Activated naive CD4-positive, alpha-beta T cell treated with anti-CD3 and anti-CD28 coated beads, Interleukin-2, amount 50 U/mL, for 72 hours (primary cell): ENCODE measurements at regions not wholly inside any gene's neighbourhood (a gene's known extent, or its start where the extent isn't known, plus 50 kb on each side); places are given as distances from the start of the nearest gene placed in this dataset.
"Not testable (repeated sequence)": the region's sequence is repeated elsewhere in the genome, so short reads cannot be mapped to it uniquely, and the experiment has no call there.

Experiments used
- ATAC-seq, 2 donors: fragments of 150-1000 bp; cut with Tn5 transposase; 2 replicates each; pipeline ENCODE4 v1.10.0; 2021; ENCODE audit warnings: mild to moderate bottlenecking in 2 of 2, moderate library complexity in 2 of 2
- DNase-seq, 2 donors: peaks; one replicate each; pipeline ENCODE4 v3.0.0; 2021 to 2022; ENCODE audit warnings: low spot score in 2 of 2
- H3K27ac Mint-ChIP-seq, 2 donors: one replicate each; pipeline ENCODE4 v1.8.0; 2022; ENCODE audit warnings: mild to moderate bottlenecking in 2 of 2, mixed read lengths in 2 of 2
- H3K36me3 Mint-ChIP-seq, 2 donors: one replicate each; pipeline ENCODE4 v1.8.0; 2022; ENCODE audit warnings: mixed read lengths in 2 of 2
- H3K9me3 Mint-ChIP-seq, 2 donors: one replicate each; pipeline ENCODE4 v1.8.0; 2022; ENCODE audit warnings: mixed read lengths in 2 of 2

DNA sequence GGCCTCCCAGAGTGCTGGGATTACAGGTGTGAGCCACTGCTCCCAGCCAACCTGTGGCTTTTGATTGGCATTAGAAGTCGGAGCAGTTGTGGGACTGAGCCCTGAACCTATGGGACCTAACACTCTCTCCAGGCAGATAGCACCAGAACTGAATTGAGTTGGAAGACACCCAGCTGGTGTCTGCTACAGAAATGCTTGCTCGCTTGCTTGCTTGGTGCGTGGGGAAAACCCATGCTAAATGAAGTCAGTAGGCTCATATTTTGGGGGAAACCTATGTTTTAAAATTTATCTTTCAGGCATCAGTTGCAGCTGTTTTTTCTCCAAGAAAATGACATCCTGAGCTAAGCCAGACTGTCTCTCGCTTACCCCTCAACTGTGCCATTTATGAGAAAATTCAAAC lies 158.5 kb upstream of the RFC3 start:
- peaks cover 0 to 8% of the 10 kb centered on the region in 2 donors for H3K36me3 Mint-ChIP-seq
- no peak overlapping the region for H3K27ac Mint-ChIP-seq
- DNase-seq (no peak), ATAC-seq (no peak)
- H3K9me3 Mint-ChIP-seq = peaks cover 0 to 7% of the 10 kb centered on the region in 2 donors

DNA sequence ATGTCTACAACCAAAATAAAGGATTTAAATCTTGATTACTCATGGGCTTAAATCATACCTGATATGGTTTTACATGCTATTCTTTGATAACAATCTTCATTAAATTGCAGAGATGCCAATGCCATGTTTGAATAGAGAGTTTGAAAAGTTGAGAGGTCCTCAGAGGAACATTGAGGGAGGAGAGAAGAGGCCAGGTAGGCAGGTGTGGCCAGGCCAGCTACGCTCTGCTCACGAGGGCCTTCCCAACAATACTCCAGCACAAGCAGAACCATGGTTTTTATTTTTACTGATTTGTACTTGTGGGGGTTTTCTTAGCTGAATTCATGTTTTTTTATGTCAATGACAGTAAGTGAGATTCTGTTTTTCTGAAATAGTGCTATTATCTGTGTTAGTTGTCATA lies 158.1 kb upstream of the RFC3 start:
- peaks cover 0 to 7% of the 10 kb centered on the region in 2 donors for H3K9me3 Mint-ChIP-seq
- no peak overlapping the region for H3K27ac Mint-ChIP-seq
- ATAC-seq (no peak), DNase-seq (no peak)
- H3K36me3 Mint-ChIP-seq = peaks cover 0 to 8% of the 10 kb centered on the region in 2 donors

DNA sequence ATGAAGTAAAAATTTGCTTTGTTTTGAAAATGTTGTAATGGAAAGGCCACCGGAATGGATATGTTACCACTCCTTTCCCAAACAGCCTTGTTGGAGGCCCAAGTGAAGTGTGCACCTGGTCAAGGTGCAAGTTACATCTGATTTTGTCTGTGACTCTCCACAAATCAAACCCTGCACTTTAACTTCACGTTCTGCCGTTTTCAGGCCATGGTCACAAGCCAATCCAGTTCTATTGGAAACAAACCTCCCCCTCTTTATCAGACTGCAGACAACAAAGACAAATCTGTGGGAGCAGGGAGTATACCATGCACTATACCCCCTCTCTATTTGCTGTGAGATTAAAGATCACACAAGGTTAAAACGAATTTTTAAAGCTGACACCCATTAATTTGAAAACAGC lies 155.6 kb upstream of the RFC3 start:
- Mint-ChIP-seq H3K36me3 (peaks cover 0 to 8% of the 10 kb centered on the region in 2 donors), H3K9me3 (peaks cover 0 to 7% of the 10 kb centered on the region in 2 donors), H3K27ac (no peak overlapping the region)
- ATAC-seq = no peak
- DNase-seq = no peak

DNA sequence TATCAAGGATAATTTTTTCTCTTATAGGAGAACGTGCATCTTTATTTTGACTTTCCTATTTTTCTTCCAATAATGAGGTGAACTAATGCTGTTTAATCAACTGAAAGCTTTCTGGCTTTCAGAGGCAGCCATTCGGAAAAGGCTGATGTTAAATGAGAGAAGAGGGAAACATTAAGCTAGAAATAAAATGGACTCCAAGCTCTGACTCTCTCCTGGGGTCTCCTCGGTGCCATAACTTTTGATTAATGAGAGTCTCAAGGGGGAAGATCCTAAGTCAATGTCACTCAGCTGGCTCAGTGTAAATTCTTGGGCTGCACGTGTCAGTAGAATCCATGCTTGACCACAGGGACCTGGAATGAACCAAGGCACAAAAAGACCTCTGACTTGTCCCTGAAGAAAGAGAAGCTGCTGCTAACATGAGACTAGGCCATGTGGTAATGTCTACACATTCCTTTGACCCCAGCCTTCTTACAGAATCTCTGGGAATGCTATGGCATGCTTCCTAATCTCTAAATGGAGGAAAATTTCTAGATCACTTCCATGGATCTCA lies 152.2 kb upstream of the RFC3 start:
- Mint-ChIP-seq H3K9me3 (peaks cover 0 to 7% of the 10 kb centered on the region in 2 donors), H3K27ac (no peak overlapping the region), H3K36me3 (peaks cover 0 to 8% of the 10 kb centered on the region in 2 donors)
- ATAC-seq (no peak), DNase-seq (no peak)

DNA sequence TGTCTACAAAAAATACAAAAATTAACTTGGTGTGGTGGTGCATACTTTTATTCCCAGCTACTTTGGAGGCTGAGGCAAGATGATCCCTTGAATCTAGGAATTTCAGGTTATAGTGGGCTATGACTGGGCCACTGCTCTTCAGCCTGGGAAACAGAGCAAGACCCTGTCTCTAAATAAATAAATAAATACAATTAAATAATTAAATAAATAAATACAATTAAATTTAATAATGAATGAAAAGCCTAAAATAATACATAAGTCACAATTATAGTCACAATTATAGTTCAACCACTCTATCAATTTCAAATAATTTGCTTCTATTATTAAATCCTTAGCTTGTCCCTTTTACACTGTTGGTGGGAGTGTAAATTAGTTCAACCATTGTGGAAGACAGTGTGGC lies 146.4 kb upstream of the RFC3 start:
- Mint-ChIP-seq H3K27ac (no peak overlapping the region), H3K9me3 (no peaks in the 10 kb centered on the region), H3K36me3 (no peaks in the 10 kb centered on the region)
- ATAC-seq = no peak
- no peak for DNase-seq

DNA sequence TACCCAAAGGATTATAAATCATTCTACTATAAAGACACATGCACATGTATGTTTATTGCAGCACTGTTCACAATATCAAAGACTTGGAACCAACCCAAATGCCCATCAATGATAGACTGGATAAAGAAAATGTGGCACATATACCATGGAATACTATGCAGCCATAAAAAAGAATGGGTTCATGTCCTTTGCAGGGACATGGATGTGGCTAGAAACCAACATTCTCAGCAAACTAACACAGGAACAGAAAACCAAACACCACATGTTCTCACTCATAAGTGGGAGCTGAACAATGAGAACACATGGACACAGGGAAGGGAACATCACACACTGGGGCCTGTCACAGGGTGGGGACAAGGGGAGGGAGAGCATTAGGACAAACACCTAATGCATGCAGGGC lies 145.9 kb upstream of the RFC3 start:
- not testable (repeated sequence) for DNase-seq, H3K27ac Mint-ChIP-seq, H3K36me3 Mint-ChIP-seq, H3K9me3 Mint-ChIP-seq, ATAC-seq

DNA sequence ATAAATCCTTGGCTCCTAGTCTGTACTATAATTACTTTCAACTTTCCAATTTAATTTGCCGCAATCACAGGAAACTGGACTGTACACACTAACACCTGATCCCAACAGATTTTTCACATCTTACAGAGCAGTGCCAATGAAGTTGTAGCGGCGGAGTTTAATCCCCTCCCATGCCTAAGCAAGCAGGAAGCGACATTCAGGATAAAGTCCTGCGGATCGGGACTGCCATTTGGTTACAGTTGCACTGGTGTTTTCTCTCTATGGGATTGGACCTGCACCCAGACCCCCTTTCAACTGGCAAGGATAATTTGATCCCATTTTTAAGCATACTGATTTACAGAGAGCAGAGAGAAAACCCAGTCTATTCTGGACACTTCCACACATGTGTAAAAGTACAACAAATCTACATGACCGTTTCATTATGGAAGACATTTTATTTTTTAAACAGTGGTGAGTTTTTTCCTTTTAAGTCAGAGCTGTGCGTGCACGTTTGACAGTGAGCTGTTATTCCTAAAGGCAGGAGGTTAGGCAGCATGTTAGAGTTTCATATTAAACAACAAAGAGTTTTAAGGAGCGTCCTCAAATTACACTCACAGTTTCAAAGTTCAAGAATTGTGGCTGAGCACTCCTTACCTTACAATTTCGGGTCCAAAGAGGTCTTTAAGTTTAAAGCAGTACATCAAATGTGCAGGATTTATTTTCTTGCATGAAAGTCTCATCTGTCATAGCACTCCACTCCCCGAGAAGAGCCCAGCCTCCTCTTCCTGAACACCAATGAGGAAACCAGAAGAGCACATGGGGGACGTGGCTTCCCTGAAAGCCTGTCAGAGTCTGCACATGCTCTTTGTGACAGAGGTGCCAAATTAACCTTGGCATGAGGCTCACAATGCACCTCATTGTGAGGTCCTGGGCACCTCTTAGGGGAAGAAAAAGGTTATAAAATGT lies 141.6 kb upstream of the RFC3 start:
- H3K9me3 Mint-ChIP-seq = no peaks in the 10 kb centered on the region
- no peak overlapping the region for H3K27ac Mint-ChIP-seq
- H3K36me3 Mint-ChIP-seq = peaks cover 0 to 6% of the 10 kb centered on the region in 2 donors
- ATAC-seq (no peak), DNase-seq (peak in 1 of 2 donors; percentile 11)

DNA sequence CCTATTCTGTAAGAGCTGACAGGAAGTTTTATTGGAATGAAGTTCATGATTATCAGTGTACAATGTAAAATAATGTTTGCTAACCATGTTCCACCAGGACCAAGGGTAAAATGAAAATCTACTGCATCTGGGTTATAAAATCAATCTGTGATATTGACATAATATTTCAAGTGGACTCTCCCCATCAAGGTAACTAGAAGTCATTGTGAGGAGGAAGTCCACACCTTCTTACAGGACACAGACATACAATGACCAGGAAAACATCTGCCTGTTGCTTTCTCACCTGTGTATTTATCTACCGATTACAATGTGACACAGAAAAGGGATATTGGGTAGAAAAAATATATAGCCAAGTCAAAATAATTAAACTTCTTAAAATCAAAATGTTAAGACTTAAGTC lies 140.7 kb upstream of the RFC3 start:
- Mint-ChIP-seq H3K36me3 (peaks cover 0 to 8% of the 10 kb centered on the region in 2 donors), H3K9me3 (no peaks in the 10 kb centered on the region), H3K27ac (peak overlapping the region in 1 of 2 donors; percentile 14)
- no peak for DNase-seq
- ATAC-seq = no peak

DNA sequence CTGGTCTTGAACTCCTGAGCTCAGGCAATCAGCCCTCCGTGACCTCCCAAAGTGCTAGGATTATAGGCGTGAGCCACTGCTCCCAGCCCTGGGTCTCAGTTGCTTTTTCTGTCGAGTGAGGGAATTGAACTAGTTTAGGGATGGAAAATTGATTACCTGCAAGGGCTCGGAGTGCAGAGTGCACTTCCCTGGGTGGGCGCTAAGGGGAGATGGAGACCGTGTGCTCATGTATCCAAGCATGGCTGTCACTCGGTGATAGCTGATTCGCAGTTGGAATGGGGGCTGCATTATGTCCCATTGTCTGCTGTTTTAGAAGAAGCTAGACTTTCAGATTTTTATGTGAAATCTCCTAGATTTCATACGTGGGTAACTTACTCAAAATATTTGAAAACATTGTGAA lies 139.9 kb upstream of the RFC3 start:
- no peaks in the 10 kb centered on the region for H3K9me3 Mint-ChIP-seq
- no peak overlapping the region for H3K27ac Mint-ChIP-seq
- H3K36me3 Mint-ChIP-seq = peaks cover 0 to 8% of the 10 kb centered on the region in 2 donors
- ATAC-seq (no peak), DNase-seq (no peak)

DNA sequence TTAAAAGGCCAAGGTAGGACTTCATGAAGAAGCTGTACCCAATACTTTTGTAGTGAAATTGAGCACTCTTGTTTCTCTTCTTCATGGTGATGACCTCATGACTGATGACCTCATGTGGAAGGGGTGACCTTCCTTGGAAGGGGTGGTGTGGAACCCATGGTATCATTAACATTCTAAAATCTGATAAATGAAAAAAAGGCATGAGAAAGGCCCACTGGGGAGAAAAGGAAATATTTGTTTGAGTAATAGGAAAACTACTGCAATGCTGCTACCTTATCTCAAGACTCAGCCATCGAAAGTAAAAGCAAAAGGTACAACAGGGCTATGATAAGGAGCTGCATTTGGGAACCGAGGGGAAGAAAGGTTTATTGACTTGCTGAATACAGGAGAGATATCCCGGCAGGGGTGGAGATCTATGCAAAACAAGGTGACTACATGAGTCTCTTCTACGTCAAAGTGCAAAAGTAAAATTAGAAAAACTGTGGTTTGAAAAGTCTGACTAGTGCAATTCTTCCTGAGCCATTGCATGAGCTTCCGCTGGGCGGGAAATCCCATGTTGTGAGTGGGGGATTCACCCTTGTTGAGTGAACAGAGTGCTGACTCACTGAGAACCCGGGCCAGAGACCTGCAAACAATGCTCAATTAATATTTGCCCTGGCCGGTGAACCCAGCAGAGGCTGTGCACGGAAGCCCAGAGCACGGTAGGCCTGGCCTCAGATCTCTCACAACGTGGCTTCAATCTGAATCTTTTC lies 138.9 kb upstream of the RFC3 start:
- peak; percentile 57 to 79 for DNase-seq
- ATAC-seq = peak; percentile 95 to 96
- peak overlapping the region; percentile 10 to 76 for H3K27ac Mint-ChIP-seq
- H3K36me3 Mint-ChIP-seq = peaks cover 0 to 8% of the 10 kb centered on the region in 2 donors
- no peaks in the 10 kb centered on the region for H3K9me3 Mint-ChIP-seq

DNA sequence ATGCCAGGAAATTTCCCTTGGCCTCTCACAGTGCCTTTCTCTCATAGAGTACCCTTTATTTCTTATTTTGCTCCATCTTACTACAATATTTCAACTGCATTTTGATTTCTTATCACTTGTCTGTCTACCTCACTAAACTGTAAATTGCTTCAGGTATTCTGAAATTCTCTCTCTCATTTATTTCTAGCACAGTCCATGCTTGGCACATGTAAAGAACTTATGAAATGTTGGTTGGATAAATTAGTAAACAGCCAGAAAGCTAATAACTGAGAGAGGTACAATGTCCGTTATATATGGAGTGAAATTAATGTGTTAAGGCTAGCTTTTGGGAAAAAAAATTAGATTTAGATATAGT lies 138.3 kb upstream of the RFC3 start:
- Mint-ChIP-seq H3K9me3 (no peaks in the 10 kb centered on the region), H3K27ac (peak overlapping the region in 1 of 2 donors; percentile 76), H3K36me3 (peaks cover 0 to 8% of the 10 kb centered on the region in 2 donors)
- DNase-seq = no peak
- ATAC-seq = no peak

DNA sequence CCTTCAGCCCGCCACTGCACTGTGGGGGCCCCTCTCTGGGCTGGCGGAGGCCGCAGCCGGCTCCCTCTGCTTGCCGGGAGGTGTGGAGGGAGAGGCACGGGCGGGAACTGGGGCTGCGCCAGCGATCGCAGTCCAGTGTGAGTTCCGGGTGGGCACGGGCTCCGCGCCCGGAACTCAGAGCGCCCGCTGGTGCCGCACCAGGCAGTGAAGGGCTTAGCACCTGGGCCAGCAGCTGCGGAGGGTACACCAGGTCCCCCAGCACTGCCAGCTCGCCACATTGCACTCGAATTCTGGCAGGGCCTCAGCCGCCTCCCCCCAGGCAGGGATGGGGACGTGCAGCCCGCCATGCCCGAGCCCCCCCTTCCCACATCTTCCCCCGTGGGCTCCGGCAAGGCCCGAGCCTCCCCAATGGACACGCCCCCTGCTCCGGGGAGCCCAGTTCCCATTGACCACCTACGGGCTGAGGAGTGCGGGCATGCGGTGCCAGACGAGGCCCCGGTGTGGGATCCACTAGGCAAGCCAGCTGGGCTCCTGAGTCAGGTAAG lies 135.9 kb upstream of the RFC3 start:
- Mint-ChIP-seq H3K27ac (no peak overlapping the region), H3K36me3 (peaks cover 0 to 8% of the 10 kb centered on the region in 2 donors), H3K9me3 (no peaks in the 10 kb centered on the region)
- DNase-seq (no peak), ATAC-seq (no peak)

DNA sequence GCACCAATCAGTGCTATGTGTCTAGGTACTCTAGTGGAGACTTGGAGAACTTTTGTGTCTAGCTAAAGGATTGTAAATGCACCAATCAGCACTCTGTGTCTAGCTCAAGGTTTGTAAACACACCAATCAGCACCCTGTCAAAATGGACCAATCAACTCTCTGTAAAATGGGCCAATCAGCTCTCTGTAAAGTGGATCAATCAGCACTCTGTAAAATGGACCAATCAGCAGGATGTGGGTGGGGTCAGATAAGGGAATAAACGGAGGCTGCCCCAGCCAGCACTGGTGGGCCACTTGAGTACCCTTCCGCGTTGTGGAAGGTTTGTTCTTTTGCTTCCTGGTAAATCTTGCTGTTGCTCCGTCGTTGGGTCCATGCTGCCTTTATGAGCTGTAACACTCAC lies 135.3 kb upstream of the RFC3 start:
- ATAC-seq, H3K27ac Mint-ChIP-seq, DNase-seq, H3K36me3 Mint-ChIP-seq, H3K9me3 Mint-ChIP-seq: not testable (repeated sequence)

DNA sequence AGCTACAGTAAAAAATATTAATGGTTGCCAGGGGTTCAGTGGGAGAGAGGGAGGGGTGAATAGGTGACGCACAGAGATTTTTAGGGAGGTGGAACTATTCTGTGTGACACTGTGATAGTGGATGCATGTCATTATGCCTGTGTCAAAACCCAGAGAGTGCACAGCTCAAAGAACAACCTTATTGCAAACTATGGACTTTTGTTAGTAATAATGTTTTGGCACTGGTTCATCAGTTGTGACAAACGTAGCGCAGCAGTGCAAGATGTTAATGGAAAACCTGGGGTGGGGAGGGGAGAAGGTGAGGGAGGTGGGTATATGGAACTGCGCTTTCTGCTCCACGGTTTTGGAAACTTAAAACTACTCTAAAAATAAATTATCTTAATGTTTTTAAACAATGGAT lies 134.6 kb upstream of the RFC3 start:
- Mint-ChIP-seq H3K27ac (no peak overlapping the region), H3K9me3 (no peaks in the 10 kb centered on the region), H3K36me3 (peaks cover 0 to 8% of the 10 kb centered on the region in 2 donors)
- no peak for ATAC-seq
- DNase-seq = no peak

DNA sequence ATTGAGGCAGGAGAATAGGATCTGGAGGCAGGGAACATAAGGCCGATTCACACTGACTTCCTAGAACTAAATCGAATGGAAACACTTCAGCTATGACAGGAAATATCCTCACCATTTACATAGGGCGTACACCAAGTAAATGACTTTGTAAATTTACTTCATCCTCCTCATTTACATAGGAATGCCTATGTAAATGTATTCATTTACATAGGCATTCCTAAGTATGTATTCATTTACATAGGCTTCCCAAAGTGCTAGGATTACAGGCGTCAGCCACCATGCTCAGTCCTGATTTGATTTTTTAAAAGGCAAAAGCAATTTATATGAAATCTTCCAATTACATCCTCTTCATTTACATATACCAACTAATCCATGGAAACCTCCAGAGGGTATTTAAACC lies 133.1 kb upstream of the RFC3 start:
- peaks cover 0 to 8% of the 10 kb centered on the region in 2 donors for H3K36me3 Mint-ChIP-seq

DNA sequence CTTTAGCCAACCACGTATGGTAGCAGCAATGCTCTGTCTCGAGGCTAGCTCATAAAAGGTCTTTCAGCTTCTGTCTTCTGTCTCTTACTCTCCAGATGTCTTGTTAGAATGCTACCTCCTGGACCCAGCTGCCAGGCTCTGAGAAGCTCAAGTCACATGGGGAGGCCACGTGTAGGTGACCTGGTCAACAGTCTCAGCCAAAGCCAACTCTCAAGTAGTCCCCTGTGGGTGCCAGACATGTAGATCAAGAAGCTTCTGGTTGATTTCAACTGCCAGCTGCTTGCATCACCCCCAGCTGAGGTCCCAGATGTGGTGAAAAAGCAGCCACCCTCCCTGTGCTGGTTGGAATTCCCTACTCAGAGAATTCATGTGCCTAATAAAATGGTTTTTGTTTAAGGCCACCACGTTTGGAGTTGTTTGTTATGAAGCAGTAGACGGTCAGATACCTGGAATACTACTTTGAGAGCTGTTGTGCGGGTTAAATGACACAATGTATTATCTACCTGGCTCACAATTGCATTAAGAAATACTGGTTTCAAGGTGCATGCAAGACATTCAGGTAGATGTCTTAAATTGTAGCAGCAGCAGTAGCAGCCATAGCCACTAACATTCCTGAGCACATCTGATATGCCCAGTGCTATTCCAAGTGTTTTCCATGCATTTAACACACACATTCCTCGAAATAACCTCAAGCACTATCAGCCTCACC lies 131.0 kb upstream of the RFC3 start:
- Mint-ChIP-seq H3K9me3 (peaks cover 0 to 5% of the 10 kb centered on the region in 2 donors), H3K27ac (no peak overlapping the region), H3K36me3 (no peaks in the 10 kb centered on the region)
- no peak for DNase-seq
- ATAC-seq = no peak

More for the DNA sequence above, 133.1 kb upstream of the RFC3 start:
- DNase-seq = no peak
- Mint-ChIP-seq H3K27ac (no peak overlapping the region), H3K9me3 (peaks cover 0 to 5% of the 10 kb centered on the region in 2 donors)
- ATAC-seq = no peak
